Hindlimb muscle (tissue), 1 donor: ENCODE measurements at regions not wholly inside any gene's neighbourhood (a gene's known extent, or its start where the extent isn't known, plus 50 kb on each side); places are given as distances from the start of the nearest gene placed in this dataset.
"Not testable (repeated sequence)": the region's sequence is repeated elsewhere in the genome, so short reads cannot be mapped to it uniquely, and the experiment has no call there.

Experiments used
- DNase-seq: peaks from one replicate; pipeline ENCODE4 v3.0.0-alpha.2; 2013

DNA sequence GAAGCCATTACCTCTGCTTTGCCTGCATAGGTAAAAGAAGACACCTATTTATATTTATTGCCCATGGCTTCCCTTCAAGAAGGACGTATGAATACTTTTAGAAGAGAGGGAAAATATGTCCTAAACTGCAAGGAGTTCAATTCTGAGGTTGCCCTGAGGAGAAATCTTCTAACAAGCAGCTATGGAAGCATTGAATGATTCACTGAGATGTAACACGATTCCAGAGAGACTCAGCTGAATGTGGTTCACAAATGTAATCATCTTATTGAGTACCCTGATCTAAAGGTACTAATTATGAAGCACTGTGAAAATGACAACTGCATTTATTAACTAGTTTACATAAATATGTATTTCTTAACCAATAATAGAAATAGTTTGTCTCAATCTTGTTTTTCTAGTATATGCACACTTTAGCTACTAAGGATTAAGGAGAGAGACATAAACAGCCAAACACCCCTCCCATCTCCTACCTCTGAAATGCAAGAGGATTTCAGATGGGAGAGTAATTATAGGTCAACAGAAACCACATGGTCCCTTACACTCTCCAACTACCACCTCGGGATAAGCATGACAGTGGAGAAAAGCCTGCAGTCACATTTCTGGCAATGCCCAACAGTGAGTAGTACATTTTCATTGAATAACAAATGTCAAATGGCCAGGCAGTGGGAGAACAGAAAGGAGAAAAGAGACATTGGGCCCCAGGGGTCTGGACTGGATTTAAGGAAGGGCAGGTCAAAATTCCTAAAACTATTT is 506.2 kb upstream of the IL12A start:
- DNase-seq: no peak

DNA sequence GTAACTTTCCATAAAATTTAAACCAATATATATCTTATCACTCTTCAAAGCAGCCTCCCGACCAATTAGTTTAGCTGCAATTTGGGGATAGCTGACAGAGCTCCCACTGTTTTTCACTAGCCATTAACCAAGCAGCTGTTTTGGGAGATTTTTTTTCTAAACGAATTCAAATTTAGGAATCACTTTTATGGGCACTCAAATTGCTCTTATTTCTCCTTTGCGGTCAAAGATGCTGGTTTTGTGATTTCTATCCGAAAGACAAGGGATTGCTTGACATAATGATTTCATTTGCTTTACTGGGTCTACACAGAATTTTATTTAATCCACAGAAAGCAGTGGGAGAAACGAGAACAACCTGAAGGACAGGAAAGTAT is 505.7 kb upstream of the IL12A start:
- no peak for DNase-seq

DNA sequence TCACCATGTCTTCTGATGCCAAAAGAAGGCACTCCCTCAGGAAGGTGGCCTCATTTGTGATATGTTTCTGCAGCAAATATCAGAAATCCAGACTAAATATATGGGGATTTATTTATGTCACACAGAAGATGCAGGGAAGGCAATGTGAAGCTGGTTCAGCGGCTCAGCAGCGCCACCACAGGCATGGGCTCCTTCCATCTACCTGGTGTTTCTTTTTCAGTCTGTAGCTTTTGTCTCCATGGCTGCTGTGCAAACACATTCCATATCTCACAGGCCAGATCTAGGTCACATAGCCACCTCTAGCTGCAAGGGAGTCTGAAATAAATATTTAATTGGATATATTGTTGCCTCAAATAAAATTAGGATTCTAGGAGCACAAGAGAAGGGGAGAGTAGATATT is 502.1 kb upstream of the IL12A start:
- no peak for DNase-seq

DNA sequence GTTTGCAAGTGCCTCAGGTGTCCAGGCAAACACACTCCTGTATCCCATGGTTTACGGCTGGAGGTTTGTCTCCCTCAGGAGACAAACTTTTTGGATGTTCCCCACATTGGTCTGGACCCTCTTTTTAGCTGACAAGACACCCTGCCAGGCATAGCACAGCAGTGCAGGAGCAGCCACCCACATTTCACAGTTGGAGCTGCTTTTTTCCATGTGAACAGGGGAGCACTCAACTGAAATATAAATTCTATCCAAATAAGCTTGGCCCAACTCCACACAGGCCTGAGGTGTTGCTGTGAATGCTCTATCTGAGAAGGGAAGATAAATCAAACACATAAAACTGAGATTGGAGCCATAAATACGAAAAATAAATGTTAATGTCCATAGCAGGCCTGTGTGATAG is 501.3 kb upstream of the IL12A start:
- DNase-seq: no peak

DNA sequence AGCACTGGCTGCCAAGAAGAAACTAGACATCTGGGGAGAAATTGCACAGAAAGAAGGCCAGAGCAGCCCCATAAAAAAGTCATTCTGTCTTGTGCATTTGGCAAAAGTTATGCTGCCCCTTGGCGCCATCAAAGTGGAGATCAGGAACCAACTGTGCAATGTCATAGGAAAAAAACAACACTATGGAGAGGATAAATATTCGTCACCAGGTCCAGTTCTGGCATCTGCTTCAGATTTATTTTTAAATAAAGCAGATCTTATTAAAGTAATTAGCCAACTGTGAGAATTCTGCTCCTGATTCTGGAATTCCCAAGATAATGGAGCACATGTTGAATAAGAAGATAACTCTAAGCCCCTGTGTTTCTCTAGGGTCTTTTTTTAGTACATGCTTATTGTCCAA is 500.0 kb upstream of the IL12A start:
- DNase-seq: no peak

DNA sequence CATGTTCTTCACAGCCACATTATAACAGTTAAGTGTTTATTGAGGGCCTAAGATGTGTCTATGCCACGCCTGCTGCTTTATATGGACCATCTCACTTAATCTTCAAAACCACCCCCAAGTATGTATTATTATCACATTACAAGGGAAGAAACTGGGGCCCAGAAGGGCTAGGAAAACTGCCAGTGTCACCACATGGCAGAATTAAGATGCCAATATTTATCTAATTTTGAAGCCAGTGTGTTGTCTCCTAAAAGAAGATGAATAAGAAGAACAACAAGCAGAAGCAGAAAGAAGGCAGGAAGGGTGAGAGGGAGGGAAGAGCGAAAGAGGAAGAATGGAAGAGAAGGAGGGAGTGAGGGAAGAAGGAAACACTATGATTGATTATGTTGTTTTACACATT is 491.3 kb upstream of the IL12A start:
- no peak for DNase-seq

DNA sequence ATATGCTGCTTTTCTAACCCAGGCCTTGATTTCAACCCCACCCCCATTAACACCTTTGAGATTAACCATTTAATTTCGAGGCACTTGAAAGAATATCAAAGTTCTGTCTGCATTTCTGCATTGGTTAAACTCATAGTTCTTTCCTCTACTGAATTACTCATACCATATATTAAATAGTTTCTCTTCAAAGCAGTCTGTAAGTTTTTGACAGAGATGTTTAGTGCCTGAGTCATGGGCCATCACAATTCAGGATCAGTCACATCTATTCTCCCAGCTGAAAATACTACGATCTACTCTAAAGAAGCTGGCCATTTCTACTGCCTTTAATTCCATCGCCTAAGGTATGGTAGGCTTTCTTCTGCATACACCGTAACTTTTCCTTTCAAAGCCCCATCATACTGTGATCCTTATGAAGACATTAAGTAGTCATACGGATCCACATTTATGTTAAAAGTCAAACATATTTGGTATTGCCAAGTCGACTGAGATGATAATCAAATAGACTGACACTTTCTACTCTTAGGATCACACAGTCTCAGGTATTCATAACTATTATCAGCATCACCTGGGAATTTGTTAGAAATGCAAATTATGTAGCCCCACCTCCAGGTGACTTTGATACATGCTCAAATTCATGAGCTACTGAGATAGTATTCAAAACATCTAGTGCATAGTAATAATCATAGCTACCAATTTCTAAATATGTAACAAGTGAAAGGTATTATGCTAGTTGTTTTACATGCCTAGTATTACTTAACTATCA is 489.4 kb upstream of the IL12A start:
- no peak for DNase-seq

DNA sequence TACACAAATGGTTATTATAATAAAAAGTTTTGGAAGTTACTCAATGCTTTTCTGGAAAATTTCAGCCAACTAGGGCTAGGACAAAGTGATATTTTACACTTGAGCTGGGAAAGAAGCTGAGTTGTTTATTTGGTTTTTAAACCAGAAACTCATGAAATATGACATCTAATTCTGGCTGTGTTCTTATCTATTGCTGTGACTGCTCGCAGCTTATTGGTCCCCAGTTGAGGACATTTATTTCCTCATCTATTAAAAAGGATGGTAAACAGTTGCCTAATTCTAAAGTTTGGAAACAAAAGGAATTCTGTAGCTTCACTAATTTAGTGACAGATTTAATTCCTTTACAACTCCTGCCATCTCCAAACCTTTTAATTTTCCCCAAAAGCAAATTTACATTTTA is 487.6 kb upstream of the IL12A start:
- DNase-seq: no peak

DNA sequence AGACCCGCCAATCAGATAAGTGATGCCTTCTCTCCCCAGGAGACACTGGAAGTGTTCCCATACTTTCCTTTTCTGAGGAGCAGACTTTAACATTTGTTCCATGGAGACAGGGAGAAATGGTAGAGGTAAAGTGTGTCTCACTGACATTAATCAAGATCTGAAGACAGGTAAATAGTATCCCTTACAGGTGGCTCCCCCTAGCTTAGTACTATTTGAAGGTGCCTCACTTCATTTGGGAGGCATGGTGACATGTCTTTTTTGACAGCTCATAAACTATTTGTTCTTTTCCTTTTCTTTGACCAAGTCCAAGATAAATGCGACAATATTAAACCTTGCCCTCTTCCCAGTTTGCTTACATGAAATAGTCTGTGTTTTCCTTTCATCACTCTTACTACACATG is 485.6 kb upstream of the IL12A start:
- no peak for DNase-seq

DNA sequence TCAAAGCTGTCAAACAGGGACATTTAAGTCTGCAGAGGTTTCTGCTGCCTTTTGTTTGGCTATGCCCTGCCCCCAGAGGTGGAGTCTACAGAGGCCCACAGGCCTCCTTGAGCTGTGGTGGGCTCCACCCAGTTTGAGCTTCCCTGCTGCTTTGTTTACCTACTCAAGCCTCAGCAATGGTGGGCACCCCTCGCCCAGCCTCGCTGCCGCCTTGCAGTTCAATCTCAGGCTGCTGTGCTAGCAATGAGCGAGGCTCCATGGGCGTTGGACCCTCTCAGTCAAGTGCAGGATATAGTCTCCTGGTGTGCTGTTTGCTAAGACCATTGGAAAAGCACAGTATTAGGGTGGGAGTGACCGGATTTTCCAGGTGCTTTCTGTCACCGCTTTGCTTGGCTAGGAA is 477.6 kb upstream of the IL12A start:
- DNase-seq: not testable (repeated sequence)

DNA sequence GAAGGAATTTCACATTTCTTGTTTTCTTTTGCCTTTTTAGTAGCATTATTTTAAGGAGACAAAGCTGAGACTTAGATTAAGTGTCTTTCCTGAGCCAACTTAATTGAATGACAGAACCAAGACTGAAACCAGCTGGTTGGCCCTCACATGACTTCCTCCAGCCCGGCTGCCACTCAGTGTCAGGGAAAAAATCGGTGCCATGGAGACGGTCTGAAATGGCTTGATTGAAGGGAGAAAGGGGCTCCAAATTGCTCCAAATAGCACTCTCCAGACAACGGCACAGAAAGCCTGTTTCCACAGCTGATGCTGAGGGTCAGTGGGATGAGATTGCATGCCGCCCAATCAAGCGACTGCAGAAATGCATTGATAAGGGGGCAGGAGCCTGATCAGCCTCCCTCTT is 475.2 kb upstream of the IL12A start:
- no peak for DNase-seq

DNA sequence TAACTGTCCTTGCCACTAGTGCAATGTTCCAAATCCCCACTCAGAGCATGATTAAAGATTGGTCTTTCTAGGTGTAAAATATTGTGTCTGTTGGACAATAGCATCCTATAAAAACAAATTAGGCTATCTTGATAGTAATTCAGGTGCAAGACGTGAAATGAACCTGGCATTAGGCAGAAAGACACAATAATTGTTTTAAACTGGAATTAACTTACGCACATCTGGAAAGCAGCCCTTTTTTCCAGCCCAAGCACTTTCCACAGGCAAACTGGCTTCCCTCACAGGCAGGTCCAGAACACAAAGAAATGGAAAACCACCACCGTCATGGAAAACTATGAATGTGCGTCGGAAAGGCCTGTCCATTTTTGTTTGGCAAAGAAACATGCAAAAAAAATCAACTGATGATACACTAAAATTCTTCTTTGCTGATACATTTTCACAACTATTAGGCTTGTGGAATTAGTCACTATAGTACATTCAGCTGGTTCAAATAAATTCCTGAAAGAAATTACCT is 474.7 kb upstream of the IL12A start:
- DNase-seq: no peak

DNA sequence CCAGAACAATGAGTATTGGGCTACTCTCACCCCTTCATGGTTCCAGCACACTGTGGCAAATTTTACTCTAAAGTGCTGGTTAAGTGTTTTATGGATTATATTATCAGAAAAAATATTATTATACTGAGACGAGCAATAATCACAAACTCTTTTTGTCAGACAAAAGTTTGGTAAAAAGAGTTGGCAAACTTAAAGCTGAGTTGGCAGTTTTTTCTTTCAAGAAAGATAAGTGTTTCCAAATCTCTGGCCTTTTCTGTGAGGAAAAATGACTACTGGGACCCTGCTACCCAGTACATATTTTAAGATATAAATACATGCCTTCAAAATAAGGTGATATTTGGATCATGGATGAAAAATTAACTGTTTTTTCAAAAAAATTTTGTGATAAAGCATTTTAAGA is 471.5 kb upstream of the IL12A start:
- no peak for DNase-seq

DNA sequence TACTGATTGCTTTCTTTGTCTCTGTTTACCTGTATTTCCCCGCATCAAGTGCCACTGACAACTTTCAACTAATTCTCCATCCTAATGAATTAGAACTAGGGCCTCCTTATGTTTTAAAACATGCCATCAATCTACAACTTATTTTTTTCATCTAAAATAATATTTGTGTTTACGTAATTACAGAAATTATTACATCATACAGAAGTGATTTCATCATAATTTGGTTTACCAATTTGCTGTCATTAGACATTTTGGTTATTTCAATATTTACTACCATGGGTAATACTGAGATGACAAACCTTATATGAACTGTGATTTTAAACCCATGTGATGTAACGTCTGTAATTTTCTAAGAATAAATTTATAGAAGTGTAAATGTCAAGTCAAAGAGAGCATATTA is 468.0 kb upstream of the IL12A start:
- DNase-seq: no peak

DNA sequence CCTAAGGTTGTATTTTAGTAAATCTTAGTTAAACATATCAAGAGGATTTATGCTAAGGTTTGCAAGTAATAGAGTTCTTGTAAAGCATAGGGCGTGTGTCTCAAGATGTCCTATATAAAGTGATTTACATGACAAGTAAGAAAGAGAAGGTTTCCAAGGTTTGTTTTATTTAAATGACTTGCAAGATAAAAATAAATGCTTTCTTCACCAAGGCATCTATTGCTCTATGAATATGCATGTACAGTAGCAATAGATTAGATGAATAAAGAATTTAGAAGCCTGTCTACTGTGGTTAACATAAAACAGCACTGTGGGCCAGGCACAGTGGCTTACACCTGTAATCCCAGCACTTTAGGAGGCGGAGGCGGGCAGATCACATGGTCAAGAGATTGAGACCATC is 466.4 kb upstream of the IL12A start:
- DNase-seq: no peak

DNA sequence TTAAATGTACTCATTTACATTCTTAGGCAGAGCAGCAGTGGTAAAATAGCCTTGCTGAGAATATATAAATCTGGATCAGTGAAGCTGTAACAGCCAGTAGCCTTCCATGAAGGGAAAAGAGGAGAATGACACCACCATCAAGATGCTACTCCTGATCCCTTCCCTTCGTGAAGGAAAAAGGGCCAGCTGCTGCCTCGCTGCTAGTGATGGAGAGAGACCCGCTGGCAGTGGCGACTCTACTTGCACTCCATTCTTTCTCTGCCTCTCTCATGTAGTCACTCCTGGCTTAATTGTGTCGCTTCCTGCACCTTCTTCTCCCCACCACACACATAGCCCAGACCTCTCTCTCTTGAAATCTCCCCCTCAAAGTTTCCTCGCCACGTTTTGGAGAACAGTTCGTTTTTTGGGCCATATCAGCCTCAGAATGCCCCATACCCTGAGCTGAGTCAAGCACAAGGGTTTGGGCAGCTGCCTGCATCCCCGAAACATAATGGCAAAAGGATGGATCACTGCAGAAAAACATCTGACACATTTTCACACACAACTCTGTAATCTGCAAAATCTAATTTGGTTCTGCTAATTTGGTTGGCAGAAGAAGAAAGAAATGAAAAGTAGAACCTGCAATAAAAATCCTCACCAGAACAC is 460.3 kb upstream of the IL12A start:
- DNase-seq: no peak

DNA sequence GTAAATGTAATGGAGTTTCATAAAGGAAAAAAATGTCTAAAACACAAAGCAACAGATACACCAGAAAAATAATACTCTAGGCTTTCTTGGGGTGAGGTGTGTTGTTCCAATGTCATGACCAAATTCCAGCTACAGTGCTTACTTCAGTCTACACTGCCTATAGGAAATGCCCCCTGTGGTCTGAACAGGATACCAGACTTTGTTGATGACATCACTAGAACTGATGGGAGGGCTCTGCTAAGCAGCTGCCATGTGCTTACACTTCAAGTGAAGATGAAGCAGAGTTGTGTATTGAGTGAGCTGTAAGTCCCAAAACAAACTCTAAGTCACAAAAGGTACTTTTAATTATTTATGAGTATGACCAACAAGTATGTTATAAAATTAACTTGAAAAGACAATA is 456.1 kb upstream of the IL12A start:
- DNase-seq: no peak

DNA sequence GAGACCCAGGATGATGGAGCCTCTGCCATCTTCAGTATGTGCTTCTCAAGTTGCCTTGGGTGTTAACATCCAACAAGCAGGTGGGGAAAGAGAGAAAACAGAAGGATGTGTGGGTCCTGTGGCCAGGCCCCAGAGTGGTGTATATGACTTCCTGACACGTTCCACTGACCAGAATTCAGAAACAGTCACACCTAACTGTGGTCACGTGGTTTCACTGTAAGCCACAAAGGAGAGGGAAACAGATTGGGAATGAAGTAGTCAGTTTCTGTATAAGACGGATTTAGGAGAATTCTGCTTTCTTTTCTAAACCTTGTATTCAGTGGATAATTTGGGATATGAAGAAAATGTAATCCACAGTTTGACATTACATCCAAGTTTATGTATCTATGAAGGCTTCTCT is 454.1 kb upstream of the IL12A start:
- no peak for DNase-seq

DNA sequence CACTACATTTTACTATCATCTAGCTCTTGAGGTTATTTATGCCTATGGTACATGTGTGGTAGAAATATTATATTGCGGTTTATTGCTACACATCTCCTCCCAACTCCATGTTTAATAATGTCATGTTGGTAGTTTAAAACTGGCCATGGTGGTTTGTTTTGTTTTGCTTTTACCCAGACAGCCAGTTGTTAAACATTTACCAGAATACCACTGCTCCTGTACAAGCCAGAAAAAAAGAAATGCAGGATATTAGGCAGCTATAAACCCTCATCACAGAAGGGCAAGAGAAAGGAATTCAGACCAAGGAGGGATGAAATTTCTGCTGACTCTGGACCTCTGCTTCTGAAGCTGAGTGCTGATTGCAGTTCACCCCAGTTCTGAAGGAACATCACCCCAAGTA is 451.8 kb upstream of the IL12A start:
- no peak for DNase-seq

DNA sequence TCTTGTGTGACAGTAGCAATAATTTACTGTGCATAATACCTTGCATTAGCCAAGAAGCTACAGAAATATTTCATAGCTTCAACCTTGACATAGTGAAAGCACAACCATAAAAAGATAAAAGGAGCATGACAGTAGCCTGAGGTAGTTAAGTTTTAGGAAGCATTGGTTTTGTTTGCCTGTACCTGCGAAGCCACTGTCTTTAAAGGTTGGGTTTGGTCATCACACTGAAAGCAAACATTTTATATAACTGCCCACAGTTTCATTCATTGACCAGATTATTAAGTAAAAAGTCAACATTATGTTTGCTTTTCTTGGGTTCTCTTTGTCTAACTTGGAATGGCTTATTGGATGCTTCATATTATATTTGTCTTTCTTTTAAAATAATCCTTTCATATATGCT is 450.1 kb upstream of the IL12A start:
- DNase-seq: no peak

DNA sequence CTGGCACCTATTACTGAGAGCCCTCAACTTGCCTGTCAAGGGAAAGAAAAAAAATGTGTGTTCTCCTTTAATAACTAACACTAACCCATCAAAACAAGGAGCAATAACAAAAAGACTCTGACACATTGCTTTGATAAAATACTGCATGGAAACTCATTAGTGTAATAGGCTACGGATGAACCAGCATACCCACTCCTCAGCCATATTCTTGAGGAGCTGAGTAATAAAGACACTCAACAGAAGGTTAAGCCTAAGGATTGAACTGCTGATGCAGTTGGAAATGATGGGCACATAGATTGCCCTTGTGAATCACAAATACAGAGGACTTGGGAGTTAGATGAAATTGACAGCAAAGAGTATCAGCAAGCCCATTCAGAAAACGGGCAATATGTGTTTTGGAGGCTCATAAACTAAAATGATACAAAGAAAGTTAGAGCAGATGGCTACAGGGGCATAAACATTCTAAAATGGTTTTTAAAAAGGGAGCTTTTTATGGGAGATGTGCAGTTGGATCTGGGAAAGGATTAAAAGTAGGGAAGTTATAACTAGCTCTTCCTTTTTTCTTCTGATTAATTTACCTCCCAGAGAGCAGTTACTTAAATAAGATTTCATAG is 447.6 kb upstream of the IL12A start:
- DNase-seq: no peak

DNA sequence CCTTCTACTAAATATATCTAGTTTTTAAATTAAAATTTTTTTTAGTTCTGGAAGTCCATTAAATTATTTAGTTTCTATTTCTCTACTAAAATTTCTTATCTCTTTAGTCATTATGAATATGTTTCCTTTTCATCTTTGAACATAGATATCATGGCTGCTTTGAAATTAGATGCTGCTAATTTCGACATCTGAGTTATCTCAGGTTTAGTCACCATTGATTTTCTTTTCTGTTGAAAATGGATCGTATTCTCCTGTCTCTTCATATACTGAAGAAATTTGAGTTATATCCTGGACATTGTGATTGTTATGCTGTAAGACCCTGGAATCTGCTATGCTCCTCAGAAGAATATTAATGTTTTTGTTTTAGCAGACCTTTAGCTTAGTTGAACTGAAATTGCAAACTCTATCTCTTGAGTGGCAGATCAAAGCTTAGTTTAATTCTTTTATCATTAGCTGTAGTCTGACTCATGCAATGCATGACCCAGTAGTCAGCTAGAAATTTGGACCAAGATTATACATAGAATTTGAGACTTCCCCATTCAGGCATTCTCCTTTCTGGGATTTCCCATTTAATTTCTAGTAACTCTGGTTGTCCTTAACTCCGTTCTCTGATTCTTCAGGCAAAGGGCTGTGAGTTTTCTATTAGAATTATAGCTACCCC is 439.8 kb upstream of the IL12A start:
- DNase-seq: no peak

DNA sequence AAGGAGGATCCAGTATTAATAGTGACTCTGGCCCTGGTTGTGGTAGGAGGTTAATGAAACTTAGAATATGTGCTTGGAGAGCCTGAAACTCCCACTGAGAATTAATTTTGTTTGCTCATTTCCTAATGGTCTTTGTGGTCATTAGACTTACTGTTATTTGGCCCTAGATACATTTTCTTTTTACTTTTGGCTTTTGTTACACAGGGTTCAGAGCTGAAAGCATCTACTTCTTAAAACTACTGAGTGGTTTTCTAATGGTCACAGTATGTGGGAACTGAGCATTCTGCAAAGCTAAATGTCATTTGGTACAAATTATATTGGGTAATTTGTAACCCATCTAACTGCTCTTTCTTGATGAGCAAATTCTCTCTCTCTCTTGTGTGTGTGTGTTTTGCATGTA is 433.4 kb upstream of the IL12A start:
- DNase-seq: no peak
